NCI-H2107 (cell line): ENCODE measurements at regions not wholly inside any gene's neighbourhood (a gene's known extent, or its start where the extent isn't known, plus 50 kb on each side); places are given as distances from the start of the nearest gene placed in this dataset.
"Not testable (repeated sequence)": the region's sequence is repeated elsewhere in the genome, so short reads cannot be mapped to it uniquely, and the experiment has no call there.

Experiments
- DNase-seq: peaks from one replicate; lab custom pipeline; 2025; lab: John Stamatoyannopoulos, UW

DNA sequence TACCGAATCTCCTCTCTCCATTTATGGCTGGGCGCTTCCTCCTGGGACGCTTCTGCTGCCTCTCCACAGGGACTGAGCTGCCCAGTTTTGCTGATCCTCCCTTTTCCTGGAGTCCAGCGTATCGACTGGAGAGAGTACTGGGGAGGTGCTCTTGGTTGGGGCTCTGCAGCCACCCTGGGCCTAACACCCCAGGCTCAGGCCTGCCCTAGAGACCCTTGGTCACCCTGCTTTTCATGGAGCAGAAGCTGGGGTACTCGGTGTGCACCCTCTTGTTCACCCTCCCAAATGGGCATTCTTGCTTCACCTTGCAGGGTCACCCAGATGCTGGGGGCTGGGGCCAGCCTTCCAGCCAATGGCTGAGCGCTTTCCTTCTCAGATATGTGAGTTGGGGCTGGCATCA is 88.8 kb upstream of the RET start:
- DNase-seq: no peak

DNA sequence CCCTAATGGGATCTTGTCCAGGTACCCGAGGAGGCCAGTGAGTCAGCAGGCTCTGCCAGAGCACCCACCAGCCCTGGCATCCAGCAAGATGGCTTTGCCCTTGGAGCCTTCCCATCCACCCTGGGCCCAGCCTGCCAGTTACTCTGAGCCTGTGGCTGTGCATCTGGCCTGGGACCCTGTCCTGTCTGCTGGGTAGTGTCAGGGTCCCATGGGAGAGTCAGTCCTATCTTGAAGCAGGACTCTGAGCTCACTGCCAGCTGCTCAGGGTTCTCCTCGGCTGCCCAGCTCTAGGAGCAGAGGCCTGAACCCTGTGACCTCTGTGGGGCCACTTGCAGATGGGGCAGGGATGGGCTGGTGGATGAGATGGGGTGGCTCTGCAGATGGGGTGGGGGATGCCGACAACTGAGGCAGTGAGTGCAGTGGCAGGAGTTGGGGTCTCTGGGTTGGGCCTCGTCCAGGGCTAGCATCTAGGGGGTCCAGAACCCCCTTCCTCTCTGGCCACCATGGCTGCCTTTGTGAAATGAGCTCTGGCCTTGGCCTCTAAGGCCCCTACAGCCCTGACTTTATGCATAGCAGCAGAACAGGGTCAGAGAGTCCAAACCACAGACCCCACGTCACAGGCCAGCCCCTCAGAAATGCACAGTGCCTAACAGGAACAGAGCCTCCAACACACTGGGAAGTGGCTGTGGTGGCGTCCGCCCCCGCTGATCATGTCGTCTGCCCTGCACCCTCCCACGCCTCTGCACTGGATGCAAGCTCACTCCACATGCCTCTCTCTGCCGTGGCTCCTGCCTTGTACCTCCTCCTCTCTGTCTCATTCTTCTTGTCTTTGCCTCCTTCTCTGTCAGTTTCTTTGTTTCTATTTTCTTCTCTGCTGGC is 88.1 kb upstream of the RET start:
- no peak for DNase-seq

DNA sequence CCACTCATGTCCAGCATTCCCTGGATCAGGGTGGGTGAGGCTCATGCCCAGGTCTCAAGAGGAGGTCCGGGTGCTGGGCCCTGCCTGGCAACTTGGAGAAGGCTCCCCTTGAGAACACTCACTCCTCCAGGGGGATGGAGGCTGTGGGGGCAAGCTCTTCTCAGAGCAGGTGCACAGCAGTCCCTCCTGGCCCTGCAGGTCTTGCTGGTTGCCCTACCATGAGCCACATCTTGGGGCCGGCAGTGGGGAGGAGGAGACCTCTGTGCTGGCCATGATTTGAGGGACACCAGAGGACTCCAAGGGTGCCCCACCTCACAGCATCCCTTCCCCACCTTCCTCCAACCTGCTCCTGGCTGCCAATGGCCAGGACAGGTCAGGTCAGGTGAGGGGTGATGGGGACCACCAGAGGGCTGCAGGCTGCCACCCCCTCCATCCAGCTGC is 87.4 kb upstream of the RET start:
- DNase-seq: no peak

DNA sequence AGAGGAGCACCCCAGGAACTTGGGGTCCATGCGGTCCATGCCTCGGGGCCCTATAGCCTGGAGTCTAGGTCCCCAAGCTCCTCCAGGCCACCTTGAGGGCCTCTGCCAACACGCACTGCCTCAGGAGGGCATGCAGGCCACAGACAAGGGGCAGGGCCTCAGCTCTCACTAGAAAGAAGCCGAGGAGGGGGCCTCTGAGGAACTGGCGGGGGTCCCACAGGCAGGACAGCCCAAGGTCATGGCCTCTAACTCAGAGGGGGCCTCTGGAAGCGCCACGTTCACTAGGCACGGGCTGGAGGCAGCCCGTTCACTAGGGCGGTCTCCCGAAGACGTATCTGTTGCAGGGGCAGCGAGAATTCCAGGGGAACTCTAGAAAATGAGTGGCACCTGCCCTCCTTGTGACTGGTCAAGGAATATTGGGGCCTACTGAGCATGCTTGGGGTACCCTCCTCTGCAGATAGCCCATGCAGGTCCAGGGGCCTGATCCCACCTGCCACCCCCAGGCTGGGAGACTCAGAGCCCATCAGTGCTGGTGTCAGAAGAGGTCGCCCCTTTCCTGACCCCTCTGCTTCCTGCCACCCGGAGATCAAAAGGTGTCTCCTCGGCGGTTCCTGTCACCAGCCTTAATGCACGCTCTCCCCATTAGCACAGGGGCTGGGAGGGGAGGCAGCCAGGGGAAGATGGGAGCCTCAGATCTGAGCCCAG is 86.7 kb upstream of the RET start:
- DNase-seq: no peak

DNA sequence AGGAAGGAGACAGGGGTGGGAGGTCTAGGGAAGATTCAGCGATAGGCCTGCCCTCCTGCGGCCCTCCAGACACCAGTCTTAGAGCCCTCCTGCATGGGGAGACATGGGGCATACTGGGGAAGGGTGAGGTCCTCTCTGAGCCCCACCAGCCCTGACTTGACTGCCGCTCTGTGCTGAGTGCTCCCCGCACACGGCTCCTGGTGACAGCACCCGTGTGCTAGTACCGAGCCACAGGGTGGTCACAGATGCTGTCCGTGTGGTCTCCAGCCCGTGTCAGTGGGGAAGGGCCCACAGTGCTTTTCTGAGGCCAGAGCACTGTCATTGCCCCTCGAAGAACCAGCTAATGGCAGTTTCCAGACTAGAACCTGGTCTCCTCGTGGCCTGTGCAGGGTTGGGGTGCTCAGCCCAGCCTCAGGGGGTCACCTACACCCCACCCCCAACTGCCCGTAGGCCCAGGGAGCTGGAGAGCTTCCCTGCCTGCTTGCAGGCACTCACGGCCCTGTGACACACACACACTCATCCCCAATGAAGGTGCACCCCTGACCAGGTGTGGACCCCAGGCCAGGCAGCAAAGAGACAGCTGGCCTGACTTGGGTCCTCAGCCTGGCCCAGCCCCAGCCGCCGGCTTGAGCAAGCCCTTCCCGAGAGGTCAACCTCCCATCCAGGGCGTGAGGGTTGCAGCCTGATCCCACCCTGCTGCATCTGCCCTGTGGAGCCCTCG is 86.0 kb upstream of the RET start:
- no peak for DNase-seq

DNA sequence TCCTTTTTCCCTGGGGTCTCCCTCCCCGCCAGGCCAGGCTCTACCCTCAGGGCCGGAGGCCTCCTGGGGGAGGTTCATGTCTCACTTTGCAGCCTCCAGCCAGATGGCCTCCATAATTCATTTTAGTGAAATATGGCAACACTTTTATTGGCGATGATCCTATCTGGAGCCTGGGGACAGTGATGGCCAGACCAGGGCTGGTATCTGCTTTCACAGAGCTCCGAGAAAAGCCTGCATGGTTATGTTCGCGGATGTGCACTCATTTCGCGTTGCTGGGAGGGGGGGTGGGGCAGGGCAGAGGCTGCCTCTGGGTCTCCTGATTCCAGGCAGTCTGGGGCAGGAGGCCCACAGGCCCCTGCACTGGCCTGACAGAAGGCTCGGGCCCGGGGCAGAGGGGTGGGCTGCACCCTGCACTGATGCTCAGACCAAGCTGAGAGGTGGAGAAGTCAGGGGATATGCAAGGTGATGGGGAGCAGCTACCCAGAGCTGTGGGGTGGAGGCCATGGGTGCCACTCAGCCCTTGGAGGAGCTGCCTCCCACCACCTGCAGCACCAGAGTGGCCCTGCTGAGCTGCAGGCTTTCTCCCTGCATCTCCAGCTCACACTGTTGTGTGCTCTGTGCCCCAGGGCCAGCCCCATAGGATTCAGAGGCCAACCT is 85.3 kb upstream of the RET start:
- no peak for DNase-seq

DNA sequence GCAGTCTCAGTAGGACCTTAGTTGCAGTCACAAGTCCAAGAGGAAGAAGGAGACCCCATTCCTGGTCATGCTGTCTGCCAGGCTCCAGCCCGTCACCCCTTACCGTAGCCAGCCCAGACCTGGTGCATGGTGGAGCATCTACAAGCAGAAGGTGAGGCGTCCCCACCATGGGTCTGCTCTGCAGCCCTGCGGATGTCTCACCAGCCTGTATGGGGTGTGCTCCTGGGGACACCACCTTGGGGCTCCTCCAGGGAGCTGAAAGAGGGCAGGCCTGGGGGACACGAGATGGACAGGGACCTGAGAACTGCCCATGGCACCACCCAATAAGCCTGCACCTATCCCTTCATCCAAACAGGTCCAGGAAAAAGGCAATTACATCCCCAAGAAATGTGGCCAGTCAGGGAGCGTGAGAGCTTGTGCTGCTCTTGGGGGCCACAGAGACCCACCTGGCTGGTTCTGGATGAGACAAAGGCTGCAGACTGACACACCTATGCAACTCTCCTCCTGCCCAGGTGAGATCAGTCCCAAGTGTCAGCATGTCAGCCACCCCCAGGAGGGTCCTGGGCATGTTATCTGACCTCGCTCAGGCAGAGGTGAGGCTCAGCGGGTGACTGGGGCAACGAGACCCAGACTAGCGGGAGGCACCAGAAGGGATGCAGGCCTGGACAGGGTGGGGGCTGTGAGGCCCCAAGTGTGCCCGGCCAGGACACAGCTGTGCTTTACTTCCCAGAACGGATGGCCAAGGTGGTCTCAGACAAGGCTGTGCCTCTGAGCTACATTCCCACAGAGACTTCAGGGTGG is 84.5 kb upstream of the RET start:
- DNase-seq: no peak

DNA sequence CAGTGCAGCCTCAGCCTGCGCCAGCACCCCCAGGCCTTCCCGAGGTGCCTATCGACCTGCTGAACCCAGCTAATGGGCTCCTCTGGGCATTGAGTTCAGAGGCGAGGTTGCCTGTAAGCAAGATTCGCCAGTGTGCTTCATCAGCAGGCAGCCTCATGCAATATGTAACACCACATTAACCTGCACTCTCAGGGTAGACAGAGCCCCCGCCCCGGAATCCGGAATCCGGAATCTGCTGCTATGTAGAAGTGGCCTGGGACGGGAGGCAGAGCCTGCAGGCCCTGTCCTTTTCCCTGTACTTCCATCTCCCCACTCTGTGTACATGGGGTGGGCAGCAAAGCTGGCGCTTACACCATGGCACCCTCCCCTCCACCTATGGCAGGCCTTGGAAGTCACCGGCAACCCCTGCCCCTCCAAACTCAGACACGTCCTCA is 83.9 kb upstream of the RET start:
- DNase-seq: no peak

DNA sequence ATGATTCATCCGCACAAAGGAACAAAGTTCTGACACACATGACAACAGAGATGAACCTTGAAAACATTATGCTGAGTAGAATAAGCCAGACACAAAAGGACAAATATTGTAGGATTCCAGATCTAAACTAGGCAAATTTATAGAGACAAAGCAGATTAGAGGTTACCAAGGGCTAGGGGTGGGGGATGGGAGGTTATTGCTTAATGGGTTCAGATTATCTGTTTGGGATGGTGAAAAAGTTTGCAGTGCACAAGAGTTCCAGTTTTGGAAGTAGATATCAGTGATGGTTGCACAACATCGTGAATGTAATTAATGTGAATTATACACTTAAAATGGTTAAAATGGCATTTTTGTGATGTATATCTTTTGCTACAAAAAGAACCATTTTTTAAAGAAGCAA is 82.0 kb upstream of the RET start:
- not testable (repeated sequence) for DNase-seq

DNA sequence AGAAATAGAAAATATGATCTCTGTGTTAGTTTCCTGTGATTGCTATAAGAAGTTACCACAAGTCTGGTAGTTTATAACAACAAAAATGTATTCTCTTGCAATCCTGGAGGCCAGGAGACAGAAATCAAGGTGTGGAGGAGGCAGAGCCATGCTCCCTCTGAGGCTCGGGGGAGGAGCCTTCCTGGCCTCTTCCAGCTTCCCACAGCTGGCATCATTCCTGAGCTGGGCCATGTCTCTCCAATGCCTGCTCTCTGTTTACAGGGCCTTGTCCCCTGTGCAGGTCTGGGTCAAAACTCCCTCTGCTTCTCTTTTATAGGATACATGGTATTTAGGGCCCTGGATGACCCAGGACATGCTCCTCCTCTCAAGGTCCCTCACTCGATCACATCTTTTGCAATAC is 81.3 kb upstream of the RET start:
- no peak for DNase-seq

DNA sequence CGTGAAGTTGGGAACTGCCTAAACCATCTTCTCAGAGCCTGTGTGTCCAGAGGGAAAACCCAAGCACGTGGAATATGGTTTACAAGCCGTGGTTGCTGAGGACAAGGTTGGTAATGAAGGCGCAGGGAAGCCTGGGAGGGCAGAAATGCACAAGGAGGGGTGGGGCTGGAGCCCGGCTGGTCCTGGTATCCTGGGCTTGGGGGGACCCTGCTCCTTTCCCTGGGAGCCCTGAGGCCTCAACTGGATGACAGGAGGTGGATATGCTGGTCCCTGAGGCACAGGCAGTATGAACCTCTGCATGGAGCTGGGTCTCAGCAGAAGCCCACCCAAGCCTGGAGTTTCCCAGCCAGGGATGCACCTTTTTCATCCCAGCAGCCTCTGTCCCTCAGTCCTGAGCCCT is 80.3 kb upstream of the RET start:
- DNase-seq: no peak

DNA sequence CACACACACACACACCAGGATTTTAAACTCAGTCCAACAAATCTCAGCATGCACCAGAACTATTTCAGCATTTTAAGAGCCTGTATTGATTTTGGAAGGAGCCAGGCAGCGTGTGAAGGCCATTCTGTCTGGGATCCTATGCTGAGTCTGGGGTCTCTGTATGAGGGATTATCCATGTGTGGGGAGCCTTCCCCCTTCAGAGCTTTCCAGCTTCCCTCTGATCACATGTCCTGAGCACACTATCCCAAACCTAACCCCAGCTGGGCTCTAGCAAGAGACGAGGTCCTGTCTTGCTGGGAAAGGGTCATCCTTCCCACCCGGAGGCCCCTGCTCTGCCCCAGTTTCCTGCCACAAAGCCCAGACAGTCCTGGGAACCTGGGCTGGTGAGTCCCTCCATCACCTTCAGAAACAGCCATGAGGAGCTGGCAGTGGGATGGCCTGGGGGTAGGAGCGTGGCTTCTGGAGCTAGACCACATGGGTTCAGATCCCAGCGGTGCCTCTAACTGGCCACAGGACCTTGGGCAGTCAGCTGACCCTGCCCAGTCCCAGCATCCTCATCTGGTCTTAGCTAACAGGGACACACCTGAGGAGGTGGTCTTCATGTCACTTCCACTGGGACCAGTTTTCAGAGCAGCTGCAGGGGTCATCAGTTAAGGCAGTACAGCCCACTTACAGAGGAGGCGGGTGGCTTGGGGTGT is 79.6 kb upstream of the RET start:
- DNase-seq: no peak

DNA sequence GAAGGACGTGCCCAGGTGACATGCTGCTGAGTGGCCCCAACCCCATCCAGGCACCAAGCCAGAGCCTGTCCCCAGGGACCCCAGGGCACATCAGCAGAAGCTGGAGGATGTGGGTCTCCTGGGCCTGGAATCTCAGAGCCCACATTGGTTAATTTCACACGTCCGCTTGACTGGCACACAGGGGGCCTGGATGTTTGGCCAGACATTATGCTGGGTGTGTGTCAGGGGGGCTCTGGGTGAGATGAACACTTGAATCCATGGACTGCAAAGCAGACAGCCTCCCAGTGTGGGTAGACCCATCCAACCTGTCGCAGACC is 79.1 kb upstream of the RET start:
- no peak for DNase-seq

DNA sequence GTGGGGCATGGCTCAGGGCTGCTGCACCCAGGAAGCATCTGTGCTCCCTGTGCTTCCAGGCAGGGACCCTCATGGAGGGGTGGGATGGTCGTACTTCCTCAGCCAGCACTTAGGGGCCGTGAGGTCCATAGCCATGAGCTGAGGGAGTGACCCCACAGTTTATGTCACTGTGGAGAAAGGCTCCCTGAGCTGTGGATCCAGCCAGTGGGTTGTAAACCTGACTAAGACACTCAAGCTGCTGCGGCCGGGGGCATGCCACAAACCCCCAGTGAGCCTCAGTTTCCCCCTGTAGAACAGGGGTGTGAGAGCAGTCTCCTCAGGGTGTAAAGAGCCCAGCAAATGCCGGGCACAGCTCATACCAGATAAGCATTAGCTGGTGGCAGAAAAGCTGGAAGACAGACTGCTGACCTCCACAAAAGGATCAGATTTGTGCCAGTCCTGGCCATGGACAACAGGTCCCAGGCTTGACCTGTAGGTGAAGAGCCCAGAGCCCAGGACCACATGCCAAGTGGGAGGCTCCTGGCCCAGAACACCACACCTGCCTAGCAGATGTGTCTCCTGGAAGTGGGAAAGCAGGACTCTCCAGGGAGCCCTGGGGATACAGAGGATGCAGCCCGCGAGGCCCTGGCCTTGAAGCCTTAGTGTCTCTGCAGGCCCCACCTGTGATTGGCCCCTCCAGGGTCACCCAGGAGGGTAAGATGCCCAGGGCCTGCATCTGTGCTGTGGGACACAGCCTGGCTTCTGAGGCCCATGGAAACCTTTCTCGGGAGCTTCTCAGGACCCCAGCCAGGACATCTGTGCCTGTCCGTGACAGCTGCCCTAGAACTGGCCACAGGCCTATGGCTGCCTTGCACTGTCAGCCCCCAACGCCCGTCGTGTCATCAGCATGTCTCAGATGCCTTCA is 78.1 kb upstream of the RET start:
- DNase-seq: no peak

DNA sequence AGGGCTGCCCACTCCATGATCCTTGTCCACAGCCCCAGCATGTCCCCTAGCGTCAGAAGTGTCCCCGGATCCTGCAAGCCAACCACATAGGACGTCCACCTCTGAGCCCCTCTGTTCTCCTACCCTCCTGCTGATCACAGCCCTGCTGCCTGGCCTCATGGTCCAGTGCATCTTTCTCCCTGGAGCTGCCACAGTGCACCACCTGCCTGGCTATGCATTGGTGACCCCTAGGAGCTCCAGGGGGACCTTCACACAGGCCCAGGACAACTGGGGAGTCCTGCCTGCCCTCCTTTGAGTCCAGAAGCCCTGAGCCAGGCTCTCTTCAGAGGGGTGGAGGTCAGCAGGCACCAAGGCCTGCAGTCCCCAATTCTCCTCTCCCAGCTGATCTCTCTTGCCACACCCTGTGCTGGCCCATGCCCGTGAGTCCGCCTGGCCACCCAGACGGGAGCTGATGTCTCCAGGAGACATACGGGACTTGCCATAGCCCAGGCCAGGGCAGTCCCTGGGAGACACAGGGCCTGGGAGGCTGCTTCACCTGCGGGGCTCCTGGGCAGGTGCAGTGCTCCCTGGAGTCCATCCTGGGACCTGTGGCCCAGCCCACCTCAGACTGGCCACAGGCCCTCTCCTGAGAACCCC is 77.4 kb upstream of the RET start:
- no peak for DNase-seq

DNA sequence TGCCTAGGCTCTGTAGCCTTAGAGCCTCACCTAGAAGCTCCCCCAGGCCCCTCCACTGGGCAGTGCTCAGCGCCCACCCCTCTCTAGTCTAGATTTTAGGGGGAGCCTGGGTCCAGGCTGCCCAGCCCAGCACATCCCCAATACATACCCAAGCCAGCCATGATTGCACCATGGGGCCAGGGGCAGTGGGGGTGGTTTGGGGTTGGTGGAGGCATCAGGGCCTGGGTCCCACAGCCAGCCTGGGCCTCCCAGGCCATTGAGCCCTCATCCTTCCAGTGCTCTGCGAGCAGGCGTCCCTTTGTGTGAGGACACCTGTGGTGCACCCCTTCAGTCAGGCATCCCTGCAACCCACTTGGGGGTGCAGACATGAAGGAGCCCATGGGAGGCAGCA is 76.9 kb upstream of the RET start:
- DNase-seq: no peak

DNA sequence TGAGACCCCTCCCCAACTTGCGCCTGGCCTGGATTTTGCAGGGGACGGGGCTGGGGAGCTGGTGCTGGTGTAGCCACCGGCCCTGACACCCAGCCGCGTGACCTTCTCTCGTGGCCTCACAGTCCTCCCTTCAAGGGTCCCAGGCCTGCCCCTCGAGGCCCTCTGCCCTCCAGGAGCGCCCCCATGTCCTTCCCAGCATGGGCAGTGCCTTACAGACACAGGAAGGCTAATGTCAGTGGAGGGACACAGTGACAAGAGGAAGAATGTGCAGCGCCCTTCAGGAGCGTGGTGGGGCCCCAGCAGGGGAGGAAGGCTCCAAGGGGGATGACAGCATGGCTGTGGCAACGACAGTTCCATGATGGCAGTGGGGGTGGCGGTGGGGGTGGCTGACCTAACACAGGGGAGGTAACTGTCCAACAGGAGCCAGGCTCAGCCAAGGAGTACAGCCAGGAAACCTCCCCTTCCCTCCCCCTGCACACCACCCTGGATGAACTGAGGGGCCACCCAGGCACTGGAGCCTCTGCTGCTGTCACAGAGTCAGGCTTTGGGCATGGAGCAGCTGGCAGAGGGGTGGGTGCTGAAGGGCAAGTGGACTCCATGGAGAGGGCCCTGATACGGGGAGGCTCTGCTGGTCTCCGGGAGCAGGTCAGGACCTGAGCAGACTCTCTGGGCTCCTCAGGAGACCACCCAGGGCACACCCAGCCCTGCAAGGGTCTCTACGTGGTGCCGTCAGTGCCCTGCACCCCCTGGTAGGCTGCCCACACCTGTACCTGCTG is 76.0 kb upstream of the RET start:
- no peak for DNase-seq

DNA sequence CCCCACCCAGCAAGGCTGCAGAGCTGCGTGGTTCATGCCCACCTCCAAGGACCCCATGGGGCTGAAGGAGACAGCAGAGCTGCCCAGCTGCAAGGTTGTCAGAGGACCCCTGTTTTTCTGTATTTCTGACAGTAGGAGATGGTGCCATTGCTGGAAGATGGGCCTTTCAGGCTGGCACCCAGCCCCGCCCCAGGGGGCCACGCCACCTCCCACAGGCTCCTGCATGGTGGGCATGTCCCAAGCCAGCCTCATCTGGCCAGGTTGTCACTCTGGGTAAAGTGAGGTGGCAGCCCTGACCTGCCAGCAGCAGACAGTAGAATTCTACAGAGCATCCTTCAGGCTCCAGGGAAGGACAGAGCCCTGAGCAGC is 75.5 kb upstream of the RET start:
- no peak for DNase-seq

DNA sequence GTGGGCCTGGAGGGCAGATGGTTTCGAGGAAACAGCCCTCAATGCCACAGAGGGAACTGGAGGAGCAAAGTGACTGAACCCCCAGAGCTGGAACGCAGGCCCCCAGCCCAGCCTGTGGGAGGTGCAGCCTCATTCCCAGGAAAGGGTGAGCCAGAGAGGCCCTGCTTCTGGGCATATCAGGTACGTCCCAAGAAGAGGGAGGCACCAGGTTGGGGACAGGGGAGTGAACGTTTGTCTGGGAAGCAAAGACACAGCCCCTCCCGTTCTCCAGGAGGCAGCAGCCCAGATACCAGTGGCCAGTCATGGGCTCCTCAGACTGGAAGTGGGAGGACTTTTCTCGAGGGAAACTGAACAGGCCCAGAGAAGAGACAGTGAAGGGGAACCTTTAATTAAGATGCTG is 74.3 kb upstream of the RET start:
- DNase-seq: no peak
